ENCODE measurements at regions not wholly inside any gene's neighbourhood (a gene's known extent, or its start where the extent isn't known, plus 50 kb on each side); places are given as distances from the start of the nearest gene placed in this dataset.
"Not testable (repeated sequence)": the region's sequence is repeated elsewhere in the genome, so short reads cannot be mapped to it uniquely, and the experiment has no call there.

DNA sequence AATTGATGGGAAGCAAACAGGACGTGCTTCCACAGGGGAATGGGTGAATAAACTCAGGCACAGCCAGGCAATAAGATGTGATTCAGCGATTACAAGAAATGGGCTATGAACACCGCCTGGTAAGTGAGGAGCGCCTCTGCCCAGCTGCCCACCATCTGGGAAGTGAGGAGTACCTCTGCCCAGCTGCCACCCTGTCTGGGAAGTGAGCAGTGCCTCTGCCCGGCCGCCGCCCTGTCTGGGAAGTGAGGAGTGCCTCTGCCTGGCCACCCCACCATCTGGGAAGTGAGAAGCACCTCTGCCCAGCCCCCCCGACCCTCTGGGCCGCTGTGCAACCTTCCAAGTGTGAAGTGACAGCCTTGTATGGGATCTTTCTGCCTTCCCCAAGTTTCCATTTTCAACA is 73.2 kb upstream of the PRR5 start:
- no peak for DNase-seq (ENCODE audit: low spot score)

DNA sequence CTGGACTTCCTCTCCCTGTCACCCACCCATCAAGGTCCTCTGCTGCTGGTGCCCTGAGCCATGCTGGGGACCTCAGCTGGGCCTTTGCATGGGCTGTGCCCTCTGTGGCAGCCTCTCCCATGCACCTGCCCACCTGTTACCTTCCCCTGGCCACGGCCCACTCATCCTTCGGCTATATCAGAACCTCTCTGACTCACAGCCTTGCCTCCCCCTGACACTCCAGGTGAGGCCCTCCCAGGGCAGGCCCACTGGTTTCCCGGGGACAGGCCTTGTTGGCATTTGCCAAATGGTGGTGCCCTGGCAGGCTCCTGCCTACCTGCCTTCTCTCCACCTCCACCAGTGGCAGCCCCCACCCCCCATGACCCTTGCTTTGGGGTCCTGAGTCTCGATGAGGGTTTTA is 73.7 kb upstream of the PRR5 start:
- no peak for DNase-seq (ENCODE audit: low spot score)

DNA sequence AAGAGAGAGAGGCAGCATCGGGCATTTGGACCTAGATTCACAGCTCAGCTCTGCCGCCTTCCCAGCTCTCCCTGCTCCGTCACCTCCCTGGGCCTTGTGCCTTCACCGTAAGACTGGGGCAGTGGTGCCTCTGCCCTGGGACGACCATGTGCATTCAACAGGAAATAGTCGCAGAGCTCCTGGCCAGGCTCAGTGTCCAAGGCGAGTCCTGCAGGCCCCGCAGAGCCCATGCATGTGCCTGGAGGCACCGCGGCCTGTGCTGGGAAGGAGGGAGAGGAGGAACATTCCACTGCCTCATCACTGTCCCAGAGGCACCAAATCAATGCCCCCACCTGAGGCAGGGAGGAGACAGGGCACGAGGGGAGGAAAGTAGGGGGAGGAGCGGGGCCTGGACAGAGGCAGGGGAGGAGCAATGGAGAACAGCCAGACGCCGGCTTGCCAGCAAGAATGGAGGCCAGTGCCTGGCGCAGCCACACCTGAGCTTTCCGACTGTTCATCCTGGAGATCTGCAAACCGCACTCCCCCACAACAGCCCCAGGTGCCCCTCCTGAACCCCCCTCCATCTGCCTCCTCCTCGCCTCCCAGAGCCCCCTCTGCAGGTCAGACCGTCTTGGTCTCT is 74.4 kb upstream of the PRR5 start:
- DNase-seq (ENCODE audit: low spot score): no peak

DNA sequence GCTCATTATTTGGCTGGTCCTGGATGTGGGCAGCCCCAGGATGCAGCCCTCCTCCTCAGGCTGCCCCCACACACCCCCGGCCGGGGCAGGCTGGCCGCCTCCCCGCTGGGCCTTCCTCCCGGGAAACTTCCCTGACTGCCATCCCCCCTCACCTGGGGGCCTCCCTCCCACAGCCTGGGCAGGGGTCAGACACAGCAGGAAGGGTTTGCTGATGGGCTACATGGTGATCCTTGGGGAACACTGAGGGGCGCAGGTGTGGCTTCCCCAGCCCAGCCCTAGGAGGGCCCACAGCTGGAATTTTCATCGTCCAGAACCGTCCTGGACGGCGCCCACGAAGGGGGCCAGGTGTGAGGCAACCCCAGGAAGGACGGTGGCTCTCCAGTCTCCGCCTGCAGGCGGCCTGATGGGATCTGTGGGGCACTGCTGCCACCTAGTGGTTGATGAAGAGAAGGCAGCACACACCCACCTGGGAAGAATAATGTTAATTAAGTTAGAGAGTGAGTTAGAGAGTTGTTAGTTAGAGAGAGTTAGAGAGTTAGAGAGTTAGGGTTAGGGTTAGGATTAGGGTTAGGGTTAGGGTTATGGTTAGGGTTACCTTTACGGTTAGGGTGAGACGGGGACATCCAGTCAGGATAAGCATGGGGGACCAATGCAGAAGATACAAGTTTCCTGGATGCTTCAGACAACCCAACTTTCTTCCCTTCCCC is 75.9 kb upstream of the PRR5 start:
- peak; percentile 77 for DNase-seq (ENCODE audit: low spot score)

DNA sequence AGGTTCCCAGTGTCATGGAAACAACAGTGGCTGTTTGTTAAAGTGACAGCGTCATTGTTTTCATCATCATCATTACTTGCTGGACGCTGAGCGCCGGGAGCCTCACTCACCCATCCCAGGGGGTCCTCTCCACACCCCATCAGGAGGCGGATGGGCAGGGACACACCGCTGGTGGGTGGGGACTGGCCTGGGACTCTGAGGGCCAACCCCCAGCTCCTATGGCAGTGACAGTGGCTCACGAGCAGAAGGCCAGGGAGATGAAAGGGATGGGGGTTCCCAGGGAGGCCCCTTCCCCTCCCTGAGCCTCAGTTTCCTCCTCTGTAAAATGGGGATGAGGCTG is 76.6 kb upstream of the PRR5 start:
- DNase-seq (ENCODE audit: low spot score): no peak

DNA sequence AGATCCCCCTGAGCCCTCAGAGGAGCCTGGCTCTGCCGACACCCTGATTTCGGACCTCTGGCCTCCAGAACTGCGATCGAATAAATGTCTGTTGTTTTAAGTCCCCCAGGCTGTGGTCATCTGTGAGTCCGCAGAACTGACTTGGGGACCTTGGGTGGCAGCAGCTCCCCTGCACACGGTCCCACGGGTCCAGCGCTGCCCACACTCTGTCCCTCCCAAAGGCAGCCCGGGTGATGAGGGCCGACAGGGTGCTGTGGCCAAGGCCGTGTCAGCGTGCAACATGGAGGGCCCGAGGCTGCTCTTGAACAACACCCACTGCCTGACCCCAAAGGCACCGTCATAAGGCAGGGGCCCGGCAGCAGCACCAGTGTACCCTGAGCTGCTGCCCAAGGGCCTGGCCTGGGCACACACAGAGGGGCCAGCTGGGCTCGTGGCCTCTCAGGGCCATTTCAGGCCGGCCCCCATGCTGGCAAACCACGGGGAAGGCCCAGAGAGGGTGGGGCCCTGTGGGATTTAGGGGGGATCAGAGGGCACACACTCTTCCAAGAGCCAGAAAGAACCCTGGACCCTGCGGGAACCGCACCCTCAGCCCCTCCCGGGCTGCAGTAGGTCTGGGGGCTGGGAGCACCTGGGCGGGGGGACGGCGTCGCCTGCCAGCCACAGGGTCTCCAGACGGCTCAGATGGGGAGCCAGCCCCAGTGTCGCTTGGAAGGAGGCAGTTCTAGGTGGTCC is 77.1 kb upstream of the PRR5 start:
- DNase-seq (ENCODE audit: low spot score): no peak

DNA sequence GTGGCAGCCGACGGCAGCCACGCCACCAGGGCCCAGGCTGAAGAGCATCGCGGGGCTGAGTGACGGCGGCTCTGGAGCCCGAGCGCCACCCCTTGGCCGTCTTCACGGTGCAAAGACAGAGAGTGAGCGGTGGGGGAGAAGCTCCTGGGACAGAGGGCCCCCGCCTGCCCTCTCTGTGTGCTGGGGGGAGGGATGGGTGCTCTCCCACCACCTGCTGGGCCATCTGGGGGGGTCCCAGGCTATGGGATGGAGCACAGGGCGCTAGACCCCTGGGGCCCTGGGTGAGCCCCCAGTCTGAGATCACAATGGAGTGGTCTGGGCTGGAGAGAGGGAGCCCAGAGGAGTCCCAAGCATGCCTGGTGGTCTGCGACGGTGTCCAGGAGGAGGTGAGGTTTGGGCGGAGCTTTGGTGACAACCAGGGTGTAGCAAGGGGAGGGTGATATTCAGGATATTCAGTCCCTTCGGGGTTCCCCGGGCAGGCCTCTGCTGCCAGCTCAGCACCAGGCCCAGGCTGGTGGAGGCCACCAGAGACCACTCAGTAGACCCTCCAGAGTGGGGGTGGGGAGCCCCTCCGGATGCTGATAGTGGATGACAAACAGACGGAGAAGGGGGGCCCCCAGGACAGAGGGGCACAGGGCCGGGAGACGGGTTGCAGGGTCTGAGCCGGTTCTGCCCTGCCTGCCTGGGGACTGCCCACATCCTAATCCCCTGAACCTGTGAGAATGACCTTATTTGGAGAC is 78.1 kb upstream of the PRR5 start:
- no peak for DNase-seq (ENCODE audit: low spot score)

DNA sequence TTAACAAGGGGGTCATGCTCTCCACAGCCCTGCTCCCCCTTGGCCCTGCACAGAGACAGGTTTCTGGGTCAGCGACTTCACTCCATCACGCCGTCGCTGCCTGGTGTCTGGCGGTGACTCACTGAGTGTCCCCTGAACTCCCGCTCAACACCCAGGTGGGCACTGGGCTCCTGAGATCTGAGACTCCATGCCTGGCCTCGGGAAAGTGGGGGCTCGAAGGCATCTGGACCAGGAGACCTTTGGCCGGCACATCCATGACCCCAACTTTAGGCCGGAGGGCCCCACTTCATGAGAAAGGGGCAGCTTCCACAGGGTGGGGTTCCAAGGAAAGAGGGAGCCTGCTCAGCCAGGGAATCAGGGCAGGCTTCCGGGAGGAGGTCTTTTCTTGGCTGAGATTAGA is 79.3 kb upstream of the PRR5 start:
- no peak for DNase-seq (ENCODE audit: low spot score)

DNA sequence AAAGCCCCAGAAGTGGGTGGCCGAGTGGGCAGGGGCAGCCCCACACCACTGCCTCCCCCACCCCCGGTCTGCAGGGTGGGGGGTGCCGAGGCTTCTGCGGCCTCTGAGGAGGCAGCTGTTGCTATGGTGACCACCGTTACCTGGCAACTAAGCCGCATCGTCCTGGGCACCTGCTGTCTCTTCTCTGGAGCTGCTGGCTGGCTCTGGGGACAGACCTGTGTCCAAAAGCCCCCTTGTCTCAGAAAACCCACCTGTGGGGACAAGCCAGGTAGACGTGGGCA is 79.9 kb upstream of the PRR5 start:
- DNase-seq (ENCODE audit: low spot score): peak; percentile 60

DNA sequence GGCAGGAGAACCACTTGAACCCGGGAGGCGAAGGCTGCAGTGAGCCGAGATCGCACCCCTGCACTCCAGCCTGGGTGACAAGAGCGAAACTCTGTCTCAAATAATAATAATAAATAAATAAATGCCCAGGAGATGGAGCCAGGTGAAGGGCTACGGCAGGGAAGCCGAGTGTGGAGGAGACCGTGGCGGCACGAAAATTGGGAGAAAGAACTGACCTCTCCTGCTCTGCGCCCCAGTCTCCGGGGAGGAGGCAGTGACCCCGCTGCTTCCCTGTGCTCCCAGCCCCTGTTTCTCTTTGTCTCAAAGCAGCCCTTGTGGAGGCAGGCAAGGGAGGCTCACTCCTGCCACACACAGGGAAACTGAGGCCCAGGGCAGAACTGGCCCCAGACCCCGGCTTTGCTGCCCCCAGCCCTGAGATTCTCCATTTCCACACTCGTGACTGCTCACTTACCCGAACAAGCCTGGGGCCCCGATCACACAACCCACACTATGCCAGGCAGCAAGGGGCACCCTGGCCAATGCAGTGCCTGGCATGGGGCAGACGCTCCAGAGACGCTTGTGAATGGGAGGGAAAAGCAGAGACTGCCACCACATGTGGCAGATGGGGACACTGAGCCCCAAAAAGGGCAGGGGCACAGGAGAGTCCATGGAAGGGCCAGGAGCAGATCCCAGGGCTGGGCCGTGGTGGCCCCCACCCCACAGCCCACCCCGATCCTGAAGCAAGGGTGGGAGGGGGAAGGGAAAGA is 80.4 kb upstream of the PRR5 start:
- DNase-seq (ENCODE audit: low spot score): no peak

DNA sequence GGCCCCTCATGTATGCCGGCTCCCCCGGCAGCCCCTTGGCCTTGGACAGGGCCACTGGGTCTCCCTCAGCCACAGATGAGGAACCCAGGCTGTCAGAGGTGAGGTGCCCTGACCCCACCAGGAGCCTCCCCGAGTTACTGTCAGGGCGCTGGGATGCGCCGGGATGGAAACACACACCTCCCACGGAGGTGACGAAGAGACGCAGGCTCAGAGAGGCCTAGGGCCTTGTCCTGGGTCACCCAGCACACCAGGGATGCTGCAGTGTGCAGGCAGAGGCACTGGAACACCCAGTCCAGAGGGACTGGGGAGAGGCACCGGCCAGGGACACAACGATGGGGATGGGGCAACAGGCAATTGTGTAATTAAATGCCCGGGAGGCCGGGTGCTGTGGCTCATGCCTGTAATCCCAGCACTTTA is 81.2 kb upstream of the PRR5 start:
- no peak for DNase-seq (ENCODE audit: low spot score)

DNA sequence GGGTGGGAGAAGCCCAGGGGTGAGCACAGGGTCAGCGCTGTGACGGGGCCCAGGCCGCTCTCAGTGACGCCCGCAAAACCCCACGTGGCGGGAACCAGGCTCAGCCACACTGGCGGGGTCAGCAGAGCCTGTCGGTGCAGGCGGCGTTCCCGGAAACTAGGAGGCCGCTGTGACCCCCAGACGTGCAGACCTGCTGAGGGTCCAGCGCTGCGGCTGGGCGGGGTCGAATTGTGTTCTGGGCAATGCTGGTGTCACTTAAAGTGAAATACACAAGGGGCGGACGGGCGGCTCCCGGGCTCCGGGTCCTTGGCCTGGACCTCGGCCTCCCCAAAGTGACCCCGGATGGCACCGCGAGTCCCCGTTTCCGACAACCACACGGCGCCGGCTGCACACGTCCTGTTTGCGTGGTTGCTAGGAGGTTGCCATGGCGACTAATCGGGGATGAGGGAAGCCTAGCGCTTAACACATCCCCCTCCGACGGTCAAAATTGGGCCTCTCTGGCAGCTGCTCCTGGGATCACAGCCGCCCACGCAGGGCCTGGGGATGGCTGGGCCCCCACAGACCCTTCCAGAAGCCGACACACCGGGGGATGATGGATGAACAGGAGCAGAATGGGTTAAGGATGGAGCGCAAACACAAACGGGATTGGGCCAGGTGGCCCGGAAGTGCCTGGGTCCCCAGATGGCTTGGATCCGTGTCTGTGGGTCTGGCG is 81.7 kb upstream of the PRR5 start:
- DNase-seq (ENCODE audit: low spot score): peak; percentile 28

DNA sequence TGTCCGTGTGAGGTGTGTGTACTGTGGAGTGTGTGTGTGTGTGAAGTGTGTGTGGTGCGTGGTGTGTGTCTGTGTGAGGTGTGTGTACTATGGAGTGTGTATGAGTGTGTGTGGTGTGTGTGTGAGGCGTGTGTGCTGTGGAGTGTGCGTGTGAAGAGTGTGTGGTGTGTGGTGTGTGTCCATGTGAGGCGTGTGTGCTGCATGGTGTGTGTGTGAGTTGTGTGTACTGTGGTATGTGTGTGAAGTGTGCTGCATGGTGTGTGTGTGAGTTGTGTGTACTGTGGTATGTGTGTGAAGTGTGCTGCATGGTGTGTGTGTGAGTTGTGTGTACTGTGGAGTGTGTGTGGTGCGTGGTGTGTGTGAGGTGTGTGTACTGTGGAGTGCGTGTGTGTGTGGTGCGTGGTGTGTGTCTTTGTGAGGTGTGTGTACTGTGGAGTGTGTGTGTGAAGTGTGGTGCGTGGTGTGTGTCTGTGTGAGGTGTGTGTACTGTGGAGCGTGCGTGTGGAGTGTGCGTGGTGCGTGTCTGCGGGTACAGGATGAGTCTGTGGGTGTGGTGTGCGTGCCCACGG is 82.4 kb upstream of the PRR5 start:
- DNase-seq (ENCODE audit: low spot score): peak; percentile 9

DNA sequence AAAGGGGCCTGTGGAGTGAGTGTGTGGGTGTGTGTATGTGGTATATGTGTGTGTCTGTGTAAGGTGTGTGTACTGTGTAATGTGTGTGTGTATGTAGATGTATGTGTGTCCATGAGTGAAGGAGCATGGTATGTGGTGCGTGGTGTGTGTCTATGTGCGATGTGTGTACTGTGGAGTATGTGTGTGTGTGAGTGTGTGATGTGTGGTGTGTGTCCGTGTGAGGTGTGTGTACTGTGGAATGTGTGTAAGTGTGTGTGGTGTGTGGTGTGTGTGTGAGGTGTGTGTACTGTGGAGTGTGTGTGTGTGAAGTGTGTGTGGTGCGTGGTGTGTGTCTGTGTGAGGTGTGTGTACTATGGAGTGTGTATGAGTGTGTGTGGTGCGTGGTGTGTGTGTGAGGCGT is 83.1 kb upstream of the PRR5 start:
- not testable (repeated sequence) for DNase-seq (ENCODE audit: low spot score)

DNA sequence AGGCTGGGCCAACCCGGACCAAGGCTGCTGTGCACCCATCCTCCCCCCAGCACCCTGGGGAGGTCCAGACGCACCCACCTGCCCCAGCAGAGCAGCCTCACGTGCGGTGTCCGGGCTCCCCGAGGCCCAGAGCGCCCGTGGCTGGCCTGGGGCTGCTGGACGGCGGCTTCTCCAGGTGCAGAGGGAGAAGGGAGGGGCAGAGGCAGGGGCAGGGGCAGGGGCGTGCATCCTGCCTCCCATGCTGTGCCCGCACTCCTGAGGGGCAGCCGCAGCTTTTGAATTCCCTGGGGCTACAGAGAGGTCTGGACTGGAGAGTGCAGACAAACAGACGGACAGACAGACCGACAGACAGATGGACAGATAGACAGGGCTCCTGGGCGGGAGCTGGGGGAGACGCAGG is 83.6 kb upstream of the PRR5 start:
- no peak for DNase-seq (ENCODE audit: low spot score)

DNA sequence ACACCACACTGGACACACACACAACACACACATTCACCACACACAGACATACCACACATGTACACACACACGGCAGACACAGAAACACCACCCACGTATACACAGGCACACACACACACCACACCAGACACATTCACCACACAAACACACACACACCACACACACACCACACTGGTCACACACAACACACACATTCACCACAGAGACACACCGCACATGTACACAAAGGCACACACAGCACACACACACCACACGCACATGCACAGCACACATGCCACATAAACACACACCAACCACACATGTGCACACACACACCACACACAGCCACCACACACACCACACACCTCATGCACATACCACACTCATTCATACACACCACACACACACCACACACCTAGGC is 84.2 kb upstream of the PRR5 start:
- DNase-seq (ENCODE audit: low spot score): no peak

DNA sequence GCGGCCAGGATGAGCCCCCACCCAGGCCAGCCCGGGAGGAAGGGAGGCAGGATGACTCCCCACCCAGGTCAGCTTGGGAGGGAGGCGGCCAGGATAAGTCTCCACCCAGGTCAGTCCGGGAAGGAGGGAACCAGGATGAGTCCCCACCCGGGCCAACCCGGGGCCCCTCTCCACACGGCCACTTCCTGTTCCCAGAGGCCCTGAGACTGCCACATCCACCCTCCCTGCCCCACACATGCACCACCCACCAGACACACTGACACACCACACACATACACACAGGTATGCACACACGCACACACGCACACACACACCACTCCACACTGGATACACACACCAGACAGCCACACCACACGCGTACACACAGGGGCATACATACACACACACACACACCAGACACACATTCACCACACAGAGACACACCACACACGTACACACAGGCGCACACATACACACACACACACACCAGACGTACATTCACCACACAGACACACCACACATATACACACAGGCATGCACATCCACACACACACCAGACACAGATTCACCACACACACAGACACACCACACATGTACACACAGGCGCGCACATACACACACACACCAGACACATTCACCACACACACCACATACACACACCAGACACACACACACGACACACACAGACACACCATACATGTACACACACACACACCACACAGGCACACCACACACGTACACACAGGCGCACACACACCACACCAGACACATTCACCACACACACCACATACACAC is 84.9 kb upstream of the PRR5 start:
- no peak for DNase-seq (ENCODE audit: low spot score)

DNA sequence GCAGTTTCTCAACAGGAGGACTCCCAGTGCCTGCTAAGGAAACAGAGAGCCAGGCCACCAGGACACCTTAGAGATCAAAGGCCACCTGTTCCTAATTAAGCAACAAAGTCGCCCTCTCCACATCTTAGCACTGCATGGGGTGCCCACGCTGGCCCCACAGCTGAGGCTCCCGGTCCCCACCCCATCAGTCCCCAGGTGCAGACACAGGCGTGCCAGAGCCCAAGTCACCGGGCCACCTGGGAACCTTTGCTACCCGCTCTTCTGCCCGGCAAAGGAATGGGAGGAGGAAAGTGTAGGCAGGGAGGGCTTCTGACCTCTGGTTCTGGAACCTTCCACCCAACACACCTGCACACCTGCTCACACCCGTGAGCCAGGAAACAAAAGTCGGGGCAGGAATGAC is 85.5 kb upstream of the PRR5 start:
- no peak for DNase-seq (ENCODE audit: low spot score)

DNA sequence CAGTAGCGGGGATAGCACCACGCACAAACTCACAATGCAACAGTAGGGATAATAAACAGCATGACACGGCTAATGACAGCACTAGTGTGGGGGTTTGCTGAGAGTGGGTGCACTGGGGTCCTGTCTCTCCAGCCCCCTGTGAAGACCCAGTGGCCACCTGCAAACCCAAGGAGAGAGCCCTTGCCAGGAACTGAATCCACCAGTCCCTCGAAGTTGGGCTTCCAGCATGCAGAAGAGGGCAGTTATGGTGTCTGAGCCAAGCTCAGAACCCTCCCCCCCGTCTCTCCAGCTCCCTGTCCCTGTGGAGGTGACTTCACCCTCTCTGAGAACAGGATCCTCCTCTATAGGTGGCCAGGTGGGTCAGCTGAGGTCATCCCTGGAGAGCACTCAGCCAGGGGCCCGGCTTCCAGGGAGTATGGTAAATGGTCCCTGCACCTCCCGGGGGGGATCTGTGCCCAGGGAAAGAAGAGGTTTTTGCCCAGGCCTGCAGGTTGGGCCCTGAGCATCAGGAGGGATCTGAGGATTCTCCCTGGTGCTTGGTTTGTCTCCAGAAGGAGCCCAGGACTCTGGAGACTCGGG is 86.3 kb upstream of the PRR5 start:
- no peak for DNase-seq (ENCODE audit: low spot score)

DNA sequence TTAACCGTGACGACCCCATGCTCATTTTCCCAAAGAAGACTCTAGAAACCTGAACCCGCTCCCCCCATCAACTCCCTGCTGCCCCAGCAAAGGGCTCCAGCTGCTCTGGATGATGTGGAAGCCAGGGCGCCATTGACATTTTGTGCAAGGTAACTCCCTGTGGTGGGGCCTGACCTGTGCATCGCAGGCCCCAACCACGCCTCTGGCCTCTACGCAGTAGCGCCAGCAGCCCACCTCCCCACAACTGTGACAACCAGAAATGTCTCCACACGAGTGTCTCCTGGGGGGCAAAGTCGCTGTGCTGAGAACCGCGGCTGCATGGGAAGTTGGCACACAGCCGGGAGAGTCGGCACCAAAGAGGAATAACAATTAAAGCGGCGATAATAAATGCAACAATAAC is 86.9 kb upstream of the PRR5 start:
- DNase-seq (ENCODE audit: low spot score): no peak
